H4 (cell line): ENCODE measurements at regions not wholly inside any gene's neighbourhood (a gene's known extent, or its start where the extent isn't known, plus 50 kb on each side); places are given as distances from the start of the nearest gene placed in this dataset.

ENCODE experiments used
- DNase-seq: peaks from one replicate; pipeline ENCODE4 v3.0.0-alpha.2; 2015; ENCODE audit warnings: low spot score

- DNase-seq: no peak
These were observed 579.2 kb upstream of the RGS18 start for GRCh38 chr1:191579019-191579418.

DNA sequence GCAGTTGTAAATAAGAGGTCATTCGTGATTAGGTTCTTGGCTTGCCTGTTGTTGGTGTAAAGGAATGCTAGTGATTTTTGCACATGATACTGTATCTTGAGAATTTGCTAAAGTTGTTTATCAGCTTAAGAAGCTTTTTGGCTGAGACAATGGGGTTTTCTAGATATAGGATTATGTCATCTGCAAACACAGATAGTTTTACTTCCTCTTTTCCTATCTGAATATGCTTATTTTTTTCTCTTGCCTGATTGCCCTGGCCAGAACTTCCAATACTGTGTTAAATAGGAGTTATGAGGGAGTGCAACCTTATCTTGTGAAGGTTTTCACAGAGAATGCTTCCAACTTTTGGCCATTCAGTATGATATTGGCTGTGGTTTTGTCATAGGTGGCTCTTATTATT, 576.1 kb upstream of the RGS18 start:
- DNase-seq: no peak

DNA sequence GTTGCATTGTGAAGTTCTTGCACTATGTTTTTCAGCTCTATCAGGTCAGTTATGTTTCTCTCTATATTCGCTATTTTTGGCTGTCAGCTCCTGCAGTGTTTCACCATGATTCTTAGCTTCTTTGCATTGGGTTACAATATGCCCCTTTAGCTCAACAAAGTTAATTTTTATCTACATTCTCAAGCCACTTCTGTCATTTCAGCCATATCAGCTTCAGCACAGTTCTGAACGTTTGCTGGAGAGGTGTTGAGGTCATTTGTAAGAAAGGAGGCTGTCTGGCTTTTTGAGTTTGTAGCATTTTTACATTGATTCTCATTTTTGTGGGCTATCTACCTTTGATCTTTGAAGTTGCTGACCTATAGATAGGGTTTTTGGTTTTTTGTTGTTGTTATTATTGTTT, 573.2 kb upstream of the RGS18 start:
- no peak for DNase-seq

GRCh38 chr1:191588905-191589304, 569.4 kb upstream of the RGS18 start:
- DNase-seq: no peak

DNA sequence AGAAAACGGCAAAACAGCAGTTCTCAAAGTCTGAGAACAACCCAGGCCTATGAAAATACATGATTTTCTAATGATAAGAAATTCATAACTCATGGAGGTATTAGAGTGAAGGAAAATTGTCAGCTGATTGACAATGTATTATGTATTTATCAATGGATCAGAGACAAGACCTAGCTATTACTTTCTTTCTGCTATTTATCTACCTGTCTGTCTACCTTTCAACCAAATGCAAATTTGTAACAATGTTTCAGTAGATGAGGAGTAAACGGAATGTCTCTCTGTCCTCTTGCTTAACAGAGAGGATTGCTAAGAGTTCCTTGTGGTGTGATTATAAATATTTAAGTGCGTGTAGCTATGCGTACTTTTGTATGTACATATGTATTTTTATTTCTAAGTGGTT, 568.7 kb upstream of the RGS18 start:
- no peak for DNase-seq

- no peak for DNase-seq
These were observed 567.7 kb upstream of the RGS18 start for GRCh38 chr1:191590578-191590977.

DNA sequence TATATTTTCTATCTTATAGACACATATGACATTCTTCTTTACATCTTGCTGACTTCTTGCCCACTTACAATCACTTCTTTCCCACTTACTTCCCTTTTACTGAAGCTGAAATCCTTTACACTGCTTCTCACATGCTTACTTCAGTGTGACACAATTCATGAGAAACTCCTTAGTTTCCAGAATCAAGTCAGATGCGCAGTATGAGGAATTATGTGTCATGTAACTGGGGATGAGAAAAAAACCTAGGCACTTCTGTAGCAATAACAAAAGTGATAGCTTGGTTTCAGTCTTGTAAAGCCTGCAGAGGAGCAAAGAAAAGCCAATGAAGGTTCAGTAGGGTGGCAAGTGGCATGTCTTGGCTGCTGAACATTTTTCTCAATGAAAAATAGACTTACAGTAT, 566.2 kb upstream of the RGS18 start:
- DNase-seq: no peak

DNA sequence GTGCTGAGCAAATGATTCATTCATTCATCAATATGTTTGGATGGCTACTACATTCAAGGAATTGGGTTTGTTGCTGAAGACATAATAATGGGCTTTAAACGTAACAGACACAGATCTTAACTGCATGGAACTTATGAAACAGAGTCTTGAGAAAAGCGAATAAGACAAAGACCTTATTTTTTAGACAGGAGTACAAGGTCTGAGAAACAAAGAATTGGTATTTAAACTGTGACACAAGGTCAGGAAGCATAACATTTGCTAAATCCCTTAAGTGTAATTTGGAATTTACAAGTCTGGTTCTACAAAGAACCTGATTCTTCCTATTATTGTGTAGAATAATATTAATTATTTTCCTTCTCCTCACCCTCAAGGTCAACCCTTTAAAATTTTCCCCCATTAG, 565.4 kb upstream of the RGS18 start:
- DNase-seq: no peak

DNA sequence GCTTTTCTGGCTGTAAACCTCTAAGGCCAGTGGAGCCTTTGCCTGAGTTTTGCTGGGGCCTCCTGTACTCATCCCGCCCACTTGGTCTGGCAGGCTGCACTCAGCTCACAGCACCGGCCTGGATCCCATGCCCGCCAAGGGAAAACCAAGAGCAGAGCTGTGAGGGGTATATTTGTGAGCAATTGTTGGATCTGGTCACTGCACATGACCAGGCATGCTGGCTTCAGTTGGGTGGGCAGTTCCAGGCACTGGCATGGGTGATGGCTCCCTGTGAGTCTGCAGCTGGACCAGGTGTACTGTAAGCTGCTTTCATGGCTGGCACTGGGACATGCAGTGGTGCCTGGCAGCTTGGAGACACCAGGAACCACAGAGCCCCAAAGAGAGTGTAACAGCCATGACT, 563.1 kb upstream of the RGS18 start:
- DNase-seq: no peak

- no peak for DNase-seq
These were observed 549.9 kb upstream of the RGS18 start for GRCh38 chr1:191608367-191608766.

- no peak for DNase-seq
These were observed 549.0 kb upstream of the RGS18 start for GRCh38 chr1:191609305-191609704.

DNA sequence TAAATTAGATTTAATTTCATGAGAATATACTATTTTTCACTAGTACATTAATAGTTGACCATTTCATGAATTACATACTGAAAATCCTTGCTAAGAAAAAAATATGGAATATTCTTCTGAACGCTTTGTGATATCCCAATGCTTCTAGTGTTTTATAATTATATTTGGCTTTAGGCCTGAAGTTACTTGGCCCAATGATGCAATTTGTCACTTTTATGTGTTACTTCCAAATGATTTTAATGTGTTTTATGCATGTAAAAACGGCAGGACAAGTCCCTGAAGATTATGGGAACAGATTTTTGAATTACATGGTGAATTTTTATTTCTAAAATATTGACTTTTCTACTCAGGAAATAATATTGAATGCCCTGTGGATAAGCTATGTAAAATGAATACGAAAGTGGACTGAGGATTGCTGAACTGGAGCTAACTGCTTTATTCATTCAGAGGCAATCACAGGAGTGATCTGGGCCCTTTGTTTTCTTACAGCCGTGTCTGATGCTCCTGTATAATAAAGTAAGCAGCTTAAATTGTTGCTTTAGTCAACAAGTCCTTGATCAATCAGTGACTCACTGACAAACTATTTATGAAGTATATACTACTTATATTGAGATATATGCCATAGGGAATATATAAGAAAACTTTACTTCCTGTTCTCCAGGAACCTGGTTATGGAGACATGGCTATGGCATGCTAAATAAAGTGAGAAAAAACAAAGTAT, 543.0 kb upstream of the RGS18 start:
- DNase-seq: no peak

DNA sequence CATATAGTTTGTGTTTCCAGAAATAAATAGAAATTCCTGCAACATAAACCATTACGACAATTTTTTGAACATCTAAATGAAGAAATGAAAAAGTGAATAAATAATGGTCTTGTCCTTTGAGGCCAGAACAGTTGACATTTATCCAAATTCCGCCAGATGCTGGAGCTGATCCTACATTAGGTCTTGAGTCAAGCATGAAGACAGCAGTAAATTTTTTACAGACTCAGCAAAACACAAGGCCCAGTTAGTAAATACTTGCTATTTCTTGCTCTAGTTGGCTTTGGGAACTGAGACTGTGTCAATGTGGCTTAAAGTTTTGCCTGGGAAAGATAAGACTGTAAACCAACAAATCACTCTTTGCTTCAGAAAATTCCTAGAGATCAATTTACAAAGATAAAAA, 540.1 kb upstream of the RGS18 start:
- DNase-seq: no peak

DNA sequence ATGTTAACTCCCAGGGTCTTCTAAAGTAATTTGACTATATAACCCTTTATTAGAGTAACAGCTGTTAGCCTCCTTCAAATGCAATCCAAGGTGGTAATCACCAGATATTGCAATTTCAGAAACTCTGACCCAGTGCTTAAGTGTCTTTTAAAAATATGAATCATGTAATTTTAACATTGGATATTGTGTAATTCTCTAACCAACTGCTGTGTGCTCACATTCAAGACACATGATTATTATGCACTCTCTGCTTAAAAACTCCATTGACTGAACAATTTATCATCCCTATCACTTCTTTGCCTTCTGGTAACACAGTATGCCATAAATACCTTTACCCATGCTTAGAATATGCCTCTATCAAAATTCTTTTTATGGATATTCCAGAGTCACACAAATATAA, 537.4 kb upstream of the RGS18 start:
- no peak for DNase-seq

DNA sequence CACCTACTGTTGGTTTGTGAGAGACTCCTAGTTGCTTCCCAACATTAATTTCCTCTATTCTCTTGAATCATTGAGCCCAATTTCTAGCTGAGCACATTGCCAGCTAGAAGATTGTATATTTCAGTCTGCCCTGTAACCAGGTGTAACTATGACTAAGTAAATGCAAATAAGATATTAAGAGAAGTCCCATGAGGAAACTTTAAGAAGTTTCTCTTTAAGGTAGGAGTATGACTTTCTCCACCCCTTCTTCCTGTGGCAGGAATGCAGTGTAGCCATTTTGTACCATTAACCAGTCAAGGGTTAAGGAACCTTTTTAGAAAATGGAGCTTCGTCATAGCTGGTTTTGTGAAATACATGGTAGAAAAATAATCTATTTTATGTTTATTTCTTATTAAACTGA, 534.2 kb upstream of the RGS18 start:
- no peak for DNase-seq

DNA sequence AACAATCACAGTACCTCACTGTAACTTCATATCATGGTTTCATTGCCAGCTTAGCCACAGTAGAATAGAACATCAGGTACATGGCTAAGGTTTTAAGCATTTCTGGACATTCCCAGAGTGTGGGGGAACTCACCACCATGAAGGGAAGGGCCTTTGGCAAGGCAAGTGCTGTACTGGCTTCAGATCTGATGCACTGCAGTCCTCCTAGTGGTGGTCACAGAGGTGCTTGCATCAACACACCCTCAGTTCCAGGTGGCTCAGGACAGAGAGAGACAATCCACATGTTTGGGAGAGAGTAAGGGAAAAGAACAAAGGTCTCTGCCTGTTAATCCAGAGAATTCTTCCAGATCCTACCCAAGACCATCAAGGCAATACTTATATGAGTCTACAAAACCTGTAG, 528.4 kb upstream of the RGS18 start:
- no peak for DNase-seq

DNA sequence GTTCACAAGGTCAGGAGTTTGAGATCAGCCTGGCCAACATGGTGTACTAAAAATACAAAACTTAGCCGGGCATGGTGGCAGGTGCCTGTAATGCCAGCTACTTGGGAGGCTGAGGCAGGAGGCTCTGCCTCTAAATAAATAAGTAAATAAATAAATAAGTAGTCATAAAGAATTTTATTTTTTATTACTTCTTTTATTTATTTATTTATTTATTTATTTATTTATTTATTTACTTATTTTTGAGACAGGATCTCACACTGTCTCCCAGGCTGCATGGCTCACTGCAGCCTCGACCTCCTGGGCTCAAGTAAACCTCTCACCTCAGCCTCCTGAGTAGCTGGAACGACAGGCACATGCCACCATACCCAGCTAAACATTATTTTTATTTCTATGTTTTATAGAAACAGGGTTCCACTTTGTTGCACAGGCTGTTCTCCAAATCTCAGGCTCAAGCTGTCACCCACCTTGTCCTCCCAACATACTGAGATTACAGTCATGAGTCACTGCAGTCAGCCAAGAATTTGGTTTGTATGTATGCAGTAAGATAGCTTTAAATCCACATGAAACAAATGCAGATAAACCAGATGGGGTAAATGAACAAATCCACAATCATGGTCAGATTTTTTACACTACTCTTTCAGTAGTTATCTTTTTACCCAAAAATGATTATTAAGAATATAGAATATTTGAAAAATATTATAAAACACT, 523.3 kb upstream of the RGS18 start:
- no peak for DNase-seq

DNA sequence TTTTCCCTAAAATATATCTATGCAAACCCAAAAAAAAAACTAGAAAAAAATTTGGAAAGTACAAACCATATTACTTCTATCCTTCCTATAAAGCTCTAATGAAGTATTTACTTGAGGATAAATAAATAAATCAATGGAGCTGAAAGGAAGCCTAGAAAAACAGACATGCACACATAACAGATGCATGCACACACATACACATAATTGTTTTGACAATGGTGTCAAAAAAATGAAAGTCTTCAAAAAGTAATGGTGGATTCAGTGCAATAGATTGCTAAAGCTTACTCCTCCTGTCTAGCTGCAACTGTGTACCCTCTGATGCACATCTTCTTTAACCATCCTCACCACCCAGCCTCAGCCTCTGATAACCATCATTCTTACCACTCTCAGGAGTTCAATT, 521.9 kb upstream of the RGS18 start:
- DNase-seq: no peak

- DNase-seq: peak; percentile 54
These were observed 516.6 kb upstream of the RGS18 start for GRCh38 chr1:191641420-191642260.

DNA sequence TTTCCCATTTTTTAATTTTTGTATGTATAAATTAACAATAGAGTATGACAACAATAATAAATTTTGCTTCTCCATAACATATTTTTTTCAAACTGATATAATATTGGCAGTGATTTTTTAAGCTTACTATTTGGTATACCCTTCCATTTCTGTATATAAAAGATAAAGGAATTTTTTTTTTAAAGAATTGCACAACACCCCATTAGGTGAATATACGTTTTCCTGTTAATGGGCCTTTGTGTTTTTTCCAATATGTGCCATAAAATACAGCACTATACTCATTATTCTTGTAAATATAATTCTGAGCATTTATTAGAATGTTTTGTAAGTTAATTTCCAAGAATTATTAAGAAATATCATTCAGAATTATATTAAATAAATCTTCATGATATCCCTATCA, 515.2 kb upstream of the RGS18 start:
- DNase-seq: no peak

- no peak for DNase-seq
These were observed 509.3 kb upstream of the RGS18 start for GRCh38 chr1:191648939-191649338.

GRCh38 chr1:191662051-191662450, 496.2 kb upstream of the RGS18 start:
- DNase-seq: no peak

DNA sequence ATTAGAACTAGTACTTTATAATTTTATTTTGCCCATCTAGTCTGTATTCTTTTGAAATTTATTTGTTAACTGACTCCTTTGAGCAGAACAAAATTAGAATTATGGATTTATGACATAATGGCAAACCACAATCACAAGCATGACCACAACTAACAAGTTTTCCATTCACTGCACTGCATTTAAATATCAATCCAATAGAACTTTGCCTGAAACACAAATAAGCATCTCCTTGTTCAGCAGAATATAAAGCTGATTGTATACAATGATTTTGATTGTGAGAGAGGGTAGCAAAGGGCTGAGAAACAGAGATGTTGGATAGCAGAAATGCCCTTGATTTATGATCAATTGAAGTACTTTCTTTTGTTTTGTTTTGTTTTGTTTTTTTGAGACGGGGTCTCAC, 495.5 kb upstream of the RGS18 start:
- DNase-seq: no peak
